Nephron (organoid): ENCODE measurements at regions not wholly inside any gene's neighbourhood (a gene's known extent, or its start where the extent isn't known, plus 50 kb on each side); places are given as distances from the start of the nearest gene placed in this dataset.
A peak's percentile ranks its signal among the peaks of the same experiment; 100 is the strongest.

ENCODE experiments used
- H3K27ac Mint-ChIP-seq, 3 experiments: 2 replicates each; pipeline ENCODE4 v1.8.0; 2020; ENCODE audit warnings: mixed read lengths in 3 of 3, mild to moderate bottlenecking in 2 of 3, moderate library complexity in 1 of 3
- H3K27me3 Mint-ChIP-seq: 2 replicates; pipeline ENCODE4 v1.8.0; 2021; ENCODE audit warnings: low read depth, mild to moderate bottlenecking, moderate library complexity, mixed read lengths
- H3K36me3 Mint-ChIP-seq: 2 replicates; pipeline ENCODE4 v1.8.0; 2020; ENCODE audit warnings: low read depth, mixed read lengths
- H3K4me1 Mint-ChIP-seq: 2 replicates; pipeline ENCODE4 v1.8.0; 2020; ENCODE audit warnings: mixed read lengths
- H3K4me3 Mint-ChIP-seq, 3 experiments: 2 replicates each; pipeline ENCODE4 v1.8.0; 2020; ENCODE audit warnings: mild to moderate bottlenecking in 3 of 3, mixed read lengths in 3 of 3, moderate library complexity in 2 of 3
- H3K9me3 Mint-ChIP-seq: 2 replicates; pipeline ENCODE4 v1.8.0; 2020; ENCODE audit warnings: mixed read lengths
- TF ChIP-seq, protein P1 (sequence below), 3 experiments: fragments of 200-600 bp; sonication (generic); IDR thresholded peaks; one replicate each; pipeline ENCODE4 v1.5.0; 2021; ENCODE audit warnings: antibody characterized with exemption in 3 of 3; ENCODE audit not compliant: unreplicated experiment in 3 of 3

DNA sequence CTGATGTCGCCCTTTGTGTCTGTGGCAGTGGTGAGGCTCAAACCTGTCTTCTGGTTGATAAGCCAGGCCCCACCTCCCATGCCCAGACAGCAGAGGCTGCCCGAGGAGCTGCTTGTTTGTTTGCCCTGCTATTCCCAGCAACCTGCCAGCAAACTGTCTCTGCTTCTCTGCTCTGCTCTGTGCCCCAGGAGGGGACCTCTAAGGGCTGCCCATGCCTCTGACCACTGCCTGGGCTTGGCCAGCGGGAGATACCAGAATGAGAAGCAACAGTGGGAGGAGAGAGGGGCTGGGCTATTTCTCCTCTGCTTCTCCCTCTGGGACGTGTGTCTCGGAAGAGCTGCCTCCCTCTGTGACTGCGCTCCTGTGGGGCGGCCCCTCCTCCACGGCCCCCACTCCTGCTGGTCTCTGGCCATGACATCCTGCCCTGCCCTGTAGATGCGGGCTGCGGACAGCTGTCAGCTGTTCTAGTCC, 213.1 kb downstream of the RPLP1 start:
- Mint-ChIP-seq H3K9me3 (no peaks in the 10 kb centered on the region), H3K36me3 (no peaks in the 10 kb centered on the region), H3K27me3 (peaks cover 20% of the 10 kb centered on the region), H3K4me3 (no peak overlapping the region), H3K27ac (peak overlapping the region in 2 of 3 experiments; percentile 29 to 37), H3K4me1 (peaks cover 37% of the 10 kb centered on the region)
- TF ChIP-seq, protein P1, sequence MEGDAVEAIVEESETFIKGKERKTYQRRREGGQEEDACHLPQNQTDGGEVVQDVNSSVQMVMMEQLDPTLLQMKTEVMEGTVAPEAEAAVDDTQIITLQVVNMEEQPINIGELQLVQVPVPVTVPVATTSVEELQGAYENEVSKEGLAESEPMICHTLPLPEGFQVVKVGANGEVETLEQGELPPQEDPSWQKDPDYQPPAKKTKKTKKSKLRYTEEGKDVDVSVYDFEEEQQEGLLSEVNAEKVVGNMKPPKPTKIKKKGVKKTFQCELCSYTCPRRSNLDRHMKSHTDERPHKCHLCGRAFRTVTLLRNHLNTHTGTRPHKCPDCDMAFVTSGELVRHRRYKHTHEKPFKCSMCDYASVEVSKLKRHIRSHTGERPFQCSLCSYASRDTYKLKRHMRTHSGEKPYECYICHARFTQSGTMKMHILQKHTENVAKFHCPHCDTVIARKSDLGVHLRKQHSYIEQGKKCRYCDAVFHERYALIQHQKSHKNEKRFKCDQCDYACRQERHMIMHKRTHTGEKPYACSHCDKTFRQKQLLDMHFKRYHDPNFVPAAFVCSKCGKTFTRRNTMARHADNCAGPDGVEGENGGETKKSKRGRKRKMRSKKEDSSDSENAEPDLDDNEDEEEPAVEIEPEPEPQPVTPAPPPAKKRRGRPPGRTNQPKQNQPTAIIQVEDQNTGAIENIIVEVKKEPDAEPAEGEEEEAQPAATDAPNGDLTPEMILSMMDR (IDR thresholded peaks at IDR 0.05; ENCODE audit: unreplicated experiment in 3 of 3), result no peak

DNA sequence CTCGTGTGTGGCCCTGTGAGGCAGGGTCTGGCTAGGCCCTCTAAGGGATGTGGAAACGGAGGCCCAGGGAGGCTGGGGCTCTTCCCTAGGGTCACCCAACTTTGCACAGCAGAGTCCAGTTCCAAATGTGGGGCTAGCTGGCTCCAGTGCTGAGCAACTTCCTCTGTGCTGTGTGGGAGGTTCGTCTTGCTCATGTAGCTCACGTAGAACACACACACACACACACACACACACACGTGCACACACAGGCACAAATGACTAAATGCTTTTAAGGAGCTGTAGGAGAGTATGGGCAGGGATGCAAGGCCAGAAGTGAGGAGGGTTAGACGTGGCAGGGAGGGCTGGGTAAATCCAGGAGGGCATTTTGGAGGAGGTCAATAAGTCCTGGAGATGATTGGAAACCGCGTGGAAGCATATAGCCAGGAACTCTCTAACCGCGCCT, 213.8 kb downstream of the RPLP1 start:
- Mint-ChIP-seq H3K9me3 (no peaks in the 10 kb centered on the region), H3K4me1 (peaks cover 37% of the 10 kb centered on the region), H3K27me3 (peaks cover 23% of the 10 kb centered on the region), H3K36me3 (no peaks in the 10 kb centered on the region), H3K27ac (peak overlapping the region in 2 of 3 experiments; percentile 5 to 70), H3K4me3 (peak overlapping the region in 1 of 3 experiments; percentile 1)
- TF ChIP-seq, protein P1 (IDR thresholded peaks at IDR 0.05; ENCODE audit: unreplicated experiment in 3 of 3), result no peak

DNA sequence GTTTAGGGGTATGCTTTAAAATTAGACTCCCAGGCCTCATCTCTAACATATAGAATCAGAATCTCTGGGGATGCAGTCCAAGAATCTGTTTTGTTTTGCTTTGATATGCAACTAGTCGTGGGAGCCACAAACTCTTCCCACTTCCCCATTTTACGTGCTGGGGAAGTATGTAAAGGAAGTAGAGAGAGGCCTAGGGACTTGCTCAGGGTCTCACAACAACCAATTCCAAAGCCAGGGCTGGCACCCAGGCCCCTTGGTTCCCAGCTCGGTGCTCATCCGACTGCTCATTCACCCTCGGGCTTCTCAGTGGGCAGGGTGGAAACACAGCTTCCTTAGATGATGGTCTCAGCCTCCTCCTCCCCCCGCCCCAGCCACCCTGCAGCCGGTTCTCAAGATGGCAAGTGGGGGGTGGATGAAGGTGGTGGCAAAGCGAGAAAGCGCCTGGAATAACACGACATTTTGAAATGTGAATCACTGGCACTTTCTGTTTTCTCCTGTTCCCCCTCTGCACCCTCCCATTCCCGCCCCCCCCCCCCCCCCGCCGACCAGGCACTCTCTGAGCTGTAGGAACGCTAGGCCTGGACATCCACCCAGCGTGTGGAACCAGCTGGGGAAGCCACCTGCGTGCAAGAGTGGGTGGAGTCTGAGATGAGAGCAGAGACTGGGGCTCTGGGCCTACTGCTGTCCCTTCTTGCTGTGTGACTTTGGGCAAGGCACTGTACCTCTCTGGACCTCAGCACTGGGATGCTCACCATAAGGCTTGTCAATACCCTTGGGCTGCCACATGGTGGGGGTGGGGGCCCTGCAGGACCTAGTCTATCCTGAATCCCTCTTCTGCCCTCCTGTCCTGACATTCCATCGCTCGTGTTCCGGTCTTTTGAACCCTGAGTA, 214.5 kb downstream of the RPLP1 start:
- TF ChIP-seq, protein P1 (IDR thresholded peaks at IDR 0.05; ENCODE audit: unreplicated experiment in 3 of 3), result no peak
- peaks cover 39% of the 10 kb centered on the region for H3K4me1 Mint-ChIP-seq
- no peaks in the 10 kb centered on the region for H3K36me3 Mint-ChIP-seq
- no peak overlapping the region for H3K4me3 Mint-ChIP-seq
- H3K9me3 Mint-ChIP-seq, result no peaks in the 10 kb centered on the region
- H3K27ac Mint-ChIP-seq, result peak overlapping the region in 2 of 3 experiments; percentile 5 to 70
- H3K27me3 Mint-ChIP-seq, result peaks cover 25% of the 10 kb centered on the region

DNA sequence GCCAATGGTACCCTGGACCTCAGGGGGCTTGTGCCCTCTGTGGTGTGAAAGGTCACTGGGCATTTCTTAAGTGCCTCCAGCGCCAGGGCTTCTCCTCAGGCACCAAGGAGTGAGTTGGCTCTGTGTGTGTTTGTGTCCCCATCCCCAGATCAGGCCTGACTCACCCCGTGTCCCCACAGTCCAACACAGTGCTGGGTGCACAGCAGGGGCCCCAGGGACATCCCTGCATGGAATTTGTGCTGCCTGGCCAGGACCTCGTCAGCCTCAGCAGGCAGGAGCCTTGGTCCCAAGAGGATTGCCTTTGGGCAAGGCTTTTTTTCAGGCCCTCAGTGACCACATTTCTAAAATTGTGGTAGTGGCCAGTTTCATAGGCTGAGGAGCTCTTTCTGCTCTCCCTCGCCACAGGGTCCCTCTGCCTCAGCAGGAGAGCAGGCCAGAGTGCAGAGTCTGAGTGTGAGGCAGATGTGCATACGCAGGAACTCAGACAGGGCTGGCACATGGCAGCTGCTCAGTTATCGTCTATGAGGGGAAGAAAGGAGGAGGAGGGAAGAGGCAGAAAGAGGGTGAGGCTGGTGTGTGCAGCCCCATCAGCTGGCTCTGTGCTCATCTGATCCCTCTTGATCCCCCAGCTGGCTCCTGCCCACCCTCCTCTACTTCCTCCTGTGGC, 215.6 kb downstream of the RPLP1 start:
- TF ChIP-seq, protein P1 (IDR thresholded peaks at IDR 0.05; ENCODE audit: unreplicated experiment in 3 of 3), result no peak
- H3K27ac Mint-ChIP-seq, result no peak overlapping the region
- H3K36me3 Mint-ChIP-seq, result no peaks in the 10 kb centered on the region
- H3K4me3 Mint-ChIP-seq, result no peak overlapping the region
- peaks cover 45% of the 10 kb centered on the region for H3K4me1 Mint-ChIP-seq
- no peaks in the 10 kb centered on the region for H3K9me3 Mint-ChIP-seq
- peaks cover 19% of the 10 kb centered on the region for H3K27me3 Mint-ChIP-seq

DNA sequence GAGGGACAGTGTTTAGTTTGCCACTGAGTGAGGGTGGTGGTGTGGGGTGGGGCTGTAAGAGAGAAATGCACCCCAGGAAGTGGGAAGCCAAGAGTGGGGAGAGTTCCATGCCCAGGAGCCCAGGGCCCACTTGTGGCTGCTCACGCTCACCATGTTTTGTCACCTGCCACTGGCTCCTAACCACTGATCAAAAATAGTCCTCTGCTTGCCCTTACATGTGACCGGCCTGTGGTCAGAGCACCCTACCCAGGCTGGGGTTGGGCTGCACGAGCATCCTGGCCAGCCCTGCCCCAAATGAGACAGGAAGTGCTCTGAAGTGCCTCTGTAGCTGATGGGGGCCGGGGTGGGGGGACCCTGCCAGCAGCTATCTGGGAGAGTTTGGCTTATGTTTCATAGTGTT, 216.3 kb downstream of the RPLP1 start:
- H3K27ac Mint-ChIP-seq, result no peak overlapping the region
- no peak overlapping the region for H3K4me3 Mint-ChIP-seq
- H3K36me3 Mint-ChIP-seq, result no peaks in the 10 kb centered on the region
- H3K9me3 Mint-ChIP-seq, result no peaks in the 10 kb centered on the region
- TF ChIP-seq, protein P1 (IDR thresholded peaks at IDR 0.05; ENCODE audit: unreplicated experiment in 3 of 3), result no peak
- peaks cover 18% of the 10 kb centered on the region for H3K27me3 Mint-ChIP-seq
- H3K4me1 Mint-ChIP-seq, result peaks cover 53% of the 10 kb centered on the region
